CD4-positive, alpha-beta T cell treated with Interleukin-15 for 4 hours (primary cell): ENCODE measurements at regions not wholly inside any gene's neighbourhood (a gene's known extent, or its start where the extent isn't known, plus 50 kb on each side); places are given as distances from the start of the nearest gene placed in this dataset.
A peak's percentile ranks its signal among the peaks of the same experiment; 100 is the strongest.
"Not testable (repeated sequence)": the region's sequence is repeated elsewhere in the genome, so short reads cannot be mapped to it uniquely, and the experiment has no call there.

Source experiments
- DNase-seq: peaks from one replicate; pipeline ENCODE4 v3.0.0-alpha.2; 2020; ENCODE audit warnings: low spot score

DNA sequence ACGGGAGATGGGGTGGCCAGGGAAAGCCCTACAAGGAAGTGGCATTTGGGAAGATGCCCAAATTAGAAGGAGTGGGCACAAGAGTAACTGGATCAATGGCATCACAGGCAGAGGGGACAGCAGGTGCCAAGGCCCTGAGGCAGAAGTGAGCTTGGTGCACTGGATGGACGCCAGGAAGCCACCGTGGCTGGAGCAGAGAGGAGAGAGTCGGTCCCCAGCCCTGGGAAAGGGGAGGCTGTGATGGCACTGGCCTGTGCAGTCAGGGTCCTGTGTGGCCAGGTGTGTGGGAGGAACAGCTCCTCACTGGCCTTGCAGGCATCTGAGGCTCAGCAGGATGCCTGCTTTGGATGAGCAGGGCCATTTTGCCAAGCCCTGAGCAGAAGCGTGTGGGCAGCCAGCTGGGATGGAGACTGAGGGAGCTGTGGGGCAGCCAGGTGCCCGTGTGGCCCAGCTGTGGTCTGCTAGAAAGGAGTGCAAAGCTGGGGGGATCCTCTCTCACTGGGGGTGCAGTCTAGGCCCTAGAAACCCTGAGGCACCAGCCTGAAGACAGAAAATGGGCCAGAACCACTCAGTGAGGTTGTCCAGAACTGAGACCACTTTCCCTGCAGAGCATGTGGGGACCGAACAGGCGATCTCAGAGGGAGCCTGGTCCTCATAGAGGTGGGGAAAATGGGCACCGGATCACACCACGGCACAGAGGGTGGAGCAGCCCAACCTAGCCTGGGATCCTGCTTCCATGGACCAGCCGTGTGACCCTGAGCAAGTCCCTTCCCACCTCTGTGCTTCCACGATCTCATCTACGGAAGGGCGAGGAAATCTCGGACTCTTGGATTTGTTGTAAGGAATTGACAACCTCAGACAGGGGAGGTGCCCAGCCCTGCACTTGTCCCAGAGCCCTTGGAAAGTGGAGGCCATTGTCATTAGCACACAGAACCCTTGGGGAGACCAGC lies 78.6 kb upstream of the RTL6 start:
- no peak for DNase-seq

DNA sequence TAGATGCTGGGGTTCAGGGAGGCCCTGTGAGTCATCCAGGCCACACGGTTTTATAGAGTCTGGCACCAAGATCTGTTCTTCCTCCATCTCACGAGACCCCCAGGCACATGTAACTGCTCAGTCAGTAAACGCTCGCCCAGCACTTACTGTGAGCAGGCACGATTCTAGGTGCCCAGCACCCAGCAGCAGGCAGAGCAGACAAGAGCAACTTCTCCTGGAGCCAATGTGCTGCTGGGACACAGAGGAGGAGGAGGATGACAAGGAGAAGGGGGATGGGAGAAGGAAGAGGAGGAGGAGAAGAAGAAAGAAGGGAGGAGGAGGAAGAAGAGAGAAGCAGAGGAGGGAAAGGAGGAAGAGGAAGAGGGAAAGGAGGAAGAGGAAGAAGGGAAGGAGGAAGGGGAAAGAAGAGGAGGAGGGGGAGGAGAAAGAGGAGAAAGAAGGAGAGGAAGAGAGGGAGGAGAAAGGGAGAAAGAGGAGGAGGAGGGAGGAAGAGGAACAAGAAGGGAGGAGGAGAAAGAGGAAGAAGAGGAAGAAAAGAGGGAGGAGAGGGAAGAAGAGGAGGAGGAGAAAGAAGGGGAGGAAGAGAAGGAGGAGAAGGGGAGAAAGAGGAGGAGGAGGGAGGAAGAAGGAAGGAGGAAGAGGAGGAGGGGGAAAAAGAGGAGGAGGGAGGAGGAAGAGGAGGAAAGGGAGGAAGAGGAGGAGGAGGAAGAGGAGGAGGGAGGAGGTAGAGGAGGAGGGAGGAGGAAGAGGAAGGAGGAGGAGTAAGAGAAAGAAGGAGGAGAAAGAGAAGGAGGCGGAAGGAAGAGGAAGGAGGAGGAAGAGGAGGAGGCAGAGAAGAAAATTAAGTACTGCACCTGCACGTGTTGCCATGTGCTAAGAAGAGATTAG lies 77.6 kb upstream of the RTL6 start:
- DNase-seq = no peak

DNA sequence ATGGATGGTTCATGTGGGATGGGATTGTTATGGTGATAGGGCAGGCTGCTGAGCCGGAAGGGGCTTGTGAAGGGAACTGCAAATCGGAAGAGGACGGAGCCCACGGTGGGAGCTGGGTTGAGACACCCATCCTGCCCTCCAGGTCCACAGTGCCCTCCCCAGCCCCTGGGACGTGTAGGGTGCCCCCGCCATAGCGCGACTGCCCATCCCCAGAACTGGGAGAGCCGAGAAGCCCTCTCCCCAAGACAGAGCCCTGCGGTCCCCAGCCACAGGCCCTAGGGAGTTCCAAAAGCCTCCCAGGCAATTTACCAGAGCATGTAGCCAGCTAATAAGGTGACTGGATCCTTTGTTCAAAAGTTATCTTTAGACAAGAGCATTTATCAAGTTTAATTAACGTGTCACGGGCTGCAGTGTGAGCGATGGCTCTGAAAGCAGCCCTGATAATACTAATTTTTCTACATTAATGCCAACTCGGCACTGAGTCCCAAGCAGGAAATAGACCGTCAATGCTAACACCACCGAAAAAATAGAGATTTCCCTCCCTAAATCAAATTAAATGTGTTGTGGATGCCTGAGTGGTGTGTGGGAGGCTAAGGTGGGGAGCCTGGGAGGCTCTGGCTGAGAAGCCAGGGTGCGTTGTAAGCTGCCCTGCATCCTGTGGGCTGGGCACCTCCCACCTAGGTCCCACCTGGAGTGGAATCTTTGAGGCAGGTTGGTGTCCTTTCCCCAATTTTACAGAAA lies 76.8 kb upstream of the RTL6 start:
- DNase-seq = no peak

- no peak for DNase-seq
These were observed 76.1 kb upstream of the RTL6 start for GRCh38 chr22:44574057-44574639.

GRCh38 chr22:44573451-44573850 lies 75.4 kb upstream of the RTL6 start:
- no peak for DNase-seq

DNA sequence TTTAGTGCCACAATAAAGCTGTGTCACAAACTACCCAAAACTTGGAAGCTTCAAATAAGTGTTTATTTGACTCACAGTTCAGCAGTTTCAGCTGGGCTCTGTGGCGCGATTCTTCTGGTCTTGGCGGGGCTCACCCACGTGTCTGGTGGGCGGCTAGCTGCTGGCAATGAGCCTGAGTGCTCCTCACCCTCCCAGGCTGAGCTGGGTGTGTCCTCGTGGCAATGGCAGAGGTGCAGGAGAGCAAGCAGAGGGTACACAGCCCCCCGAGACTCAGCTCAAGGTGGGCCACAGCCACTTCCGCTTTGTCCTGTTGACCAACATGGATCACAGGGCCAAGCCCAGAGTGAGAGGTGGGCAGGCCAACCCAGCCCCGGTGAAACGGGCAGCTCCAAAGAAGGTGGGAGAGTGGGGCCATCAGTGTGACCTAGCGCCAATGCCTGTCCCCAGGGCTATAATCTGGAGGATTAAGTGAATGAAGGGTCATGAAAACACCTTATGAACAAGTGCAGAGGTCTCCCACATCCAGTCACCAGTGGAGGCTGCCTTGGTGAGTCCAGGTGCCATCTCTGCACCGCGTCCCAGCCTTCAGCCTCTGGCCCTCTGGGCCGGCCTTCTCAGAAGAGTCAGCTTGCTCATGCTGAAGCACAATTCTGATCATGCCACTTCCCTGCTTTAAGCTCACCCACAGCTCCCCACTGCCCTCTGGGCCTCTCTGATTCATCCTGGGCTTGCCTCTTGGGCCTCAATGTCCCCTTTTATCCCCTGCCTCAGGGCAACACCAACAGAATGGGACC lies 74.6 kb upstream of the RTL6 start:
- DNase-seq = no peak

DNA sequence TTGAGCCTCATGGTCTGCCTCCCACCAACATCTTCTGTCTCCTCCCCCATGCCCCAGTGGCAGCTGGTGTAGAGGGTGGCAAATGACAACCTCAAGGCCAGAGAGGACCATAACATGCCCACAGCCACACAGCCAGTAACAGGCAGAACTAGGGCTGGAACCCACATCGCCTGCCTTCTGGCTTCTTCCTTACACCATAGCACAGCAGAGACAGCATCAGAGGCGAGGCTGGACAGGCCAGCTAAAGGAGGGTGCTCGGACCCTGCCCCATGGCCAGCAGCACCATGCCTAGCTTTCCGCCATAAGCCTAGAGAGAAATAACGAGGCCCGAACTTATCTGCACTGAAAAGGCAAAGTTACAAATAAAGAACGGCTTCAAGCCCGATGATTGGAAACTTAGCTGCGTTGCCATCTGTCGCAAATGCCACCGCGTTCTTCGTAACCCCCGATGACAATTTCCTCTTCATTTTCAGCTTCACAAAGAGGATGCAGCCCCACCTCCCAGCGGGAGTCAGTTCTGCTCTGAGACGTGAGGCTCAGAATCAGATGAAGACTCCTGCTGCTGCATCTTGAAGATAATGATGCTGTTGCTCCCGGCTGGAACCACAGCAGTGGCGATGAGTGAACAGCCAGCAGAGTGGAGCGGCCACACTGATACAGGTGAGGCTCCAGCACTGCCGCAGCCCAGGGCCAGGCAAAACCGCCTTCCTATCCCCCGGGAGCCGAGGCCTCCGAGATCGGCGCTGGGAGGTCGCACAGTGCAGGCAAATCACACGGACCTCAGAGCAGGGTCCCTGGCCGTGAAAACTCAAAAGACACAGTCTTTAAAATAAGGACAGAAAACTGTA lies 73.8 kb upstream of the RTL6 start:
- DNase-seq = no peak

DNA sequence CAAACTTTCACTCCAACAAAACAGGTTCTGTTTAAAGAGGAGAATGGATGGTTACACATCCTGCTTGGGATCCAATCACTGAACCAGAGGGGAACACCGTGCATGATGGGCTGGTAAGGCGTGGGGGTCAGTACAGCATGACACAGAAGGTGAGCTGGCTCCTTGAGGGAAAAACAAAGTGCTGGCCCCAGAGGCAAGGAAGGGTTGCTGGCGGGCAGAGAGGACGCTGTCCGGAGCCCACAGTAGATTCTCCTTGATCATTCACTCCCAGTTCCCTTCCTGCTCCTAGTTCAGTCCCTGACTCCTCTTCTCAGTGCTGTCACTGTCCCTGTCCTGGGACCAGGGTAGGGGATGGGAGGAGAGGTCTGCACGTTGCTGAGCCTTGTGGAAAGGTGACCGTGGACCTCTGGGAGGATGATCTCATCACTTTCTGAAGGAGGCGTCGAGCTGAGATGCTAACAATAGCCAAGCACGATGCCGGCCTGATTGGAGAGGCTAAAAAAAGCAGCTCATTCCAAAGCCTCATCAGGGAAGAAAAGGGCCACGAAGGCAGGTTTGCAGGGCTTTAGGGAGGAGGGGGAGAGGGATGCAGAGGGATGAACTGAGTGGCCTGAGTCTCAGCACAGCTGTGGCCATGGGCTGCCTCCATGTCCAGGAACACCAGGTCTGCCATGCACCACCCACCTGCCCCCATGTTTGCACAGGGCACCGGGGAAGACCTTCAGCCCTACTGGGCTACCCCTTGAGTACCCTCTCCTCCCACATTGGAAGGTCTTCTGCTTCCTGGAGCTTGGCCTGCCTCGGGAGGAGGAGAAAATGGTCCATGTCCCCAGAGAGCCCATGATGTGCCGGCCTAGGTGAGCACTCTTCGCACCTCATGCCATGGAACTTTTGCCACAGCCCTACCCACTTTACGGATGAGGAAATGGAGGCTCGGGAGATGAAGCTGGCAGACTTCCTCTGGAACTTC lies 72.7 kb upstream of the RTL6 start:
- no peak for DNase-seq

DNA sequence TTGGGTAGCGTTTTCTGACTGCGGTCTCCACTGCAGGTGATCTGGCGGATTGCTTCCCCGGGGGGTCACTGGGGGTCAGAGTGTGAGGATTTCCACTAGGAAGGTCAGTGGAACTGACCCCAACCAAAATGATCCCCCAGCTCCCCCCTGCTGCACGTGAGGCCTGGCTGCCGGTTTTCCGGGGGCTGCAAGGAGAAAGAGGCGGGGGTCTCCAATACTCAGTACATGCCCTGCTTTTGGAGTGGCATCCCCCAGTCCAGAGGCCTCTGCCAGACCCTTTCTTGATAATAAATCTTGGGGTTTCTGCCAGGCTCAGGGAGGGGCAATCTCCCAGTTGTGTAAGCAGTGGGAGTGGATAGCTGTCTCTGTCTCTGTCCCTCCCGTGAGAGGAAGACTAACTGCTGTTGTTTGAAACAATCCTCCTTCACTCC lies 71.5 kb upstream of the RTL6 start:
- no peak for DNase-seq

DNA sequence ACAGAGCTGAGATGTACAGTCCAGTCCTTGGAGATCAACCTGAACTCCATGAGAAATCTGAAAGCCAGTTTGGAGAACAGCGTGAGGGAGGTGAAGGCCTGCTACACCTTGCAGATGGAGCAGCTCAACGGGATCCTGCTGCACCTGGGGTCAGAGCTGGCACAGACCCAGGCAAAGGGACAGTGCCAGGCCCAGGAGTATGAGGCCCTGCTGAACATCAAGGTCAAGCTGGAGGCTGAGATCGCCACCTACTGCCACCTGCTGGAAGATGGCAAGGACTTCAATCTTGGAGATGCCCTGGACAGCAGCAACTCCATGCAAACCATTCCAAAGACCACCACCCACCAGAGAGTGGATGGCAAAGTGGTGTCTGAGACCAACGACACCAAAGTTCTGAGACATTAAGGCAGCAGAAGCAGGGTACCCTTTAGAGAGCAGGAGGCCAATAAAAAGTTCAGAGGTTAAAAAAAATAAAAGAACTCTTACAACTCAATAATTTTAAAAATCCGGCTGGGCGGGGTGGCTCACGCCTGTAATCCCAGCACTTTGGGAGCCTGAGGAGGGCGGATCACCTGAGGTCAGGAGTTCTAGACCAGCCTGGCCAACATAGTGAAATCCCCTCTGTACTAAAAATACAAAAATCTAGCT lies 69.9 kb upstream of the RTL6 start:
- peak; percentile 49 for DNase-seq

GRCh38 chr22:44567378-44567841 lies 69.4 kb upstream of the RTL6 start:
- DNase-seq = not testable (repeated sequence)

GRCh38 chr22:44566911-44567310 lies 68.9 kb upstream of the RTL6 start:
- DNase-seq = no peak

DNA sequence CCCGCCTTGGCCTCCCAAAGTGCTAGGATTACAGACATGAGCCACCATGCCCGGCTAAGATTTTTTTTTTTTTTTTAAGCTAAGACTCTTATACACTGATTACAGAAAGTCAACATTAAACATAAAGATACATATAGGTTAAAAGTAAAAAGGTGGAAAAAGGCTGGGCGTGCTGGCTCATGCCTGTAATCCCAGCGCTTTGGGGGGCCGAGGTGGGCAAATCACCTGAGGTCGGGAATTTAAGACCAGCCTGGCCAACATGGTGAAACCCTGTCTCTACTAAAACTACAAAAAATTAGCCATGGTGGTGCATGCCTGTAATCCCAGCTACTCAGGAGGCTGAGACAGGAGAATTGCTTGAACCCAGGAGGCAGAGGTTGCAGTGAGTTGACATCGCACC lies 64.6 kb upstream of the RTL6 start:
- not testable (repeated sequence) for DNase-seq

DNA sequence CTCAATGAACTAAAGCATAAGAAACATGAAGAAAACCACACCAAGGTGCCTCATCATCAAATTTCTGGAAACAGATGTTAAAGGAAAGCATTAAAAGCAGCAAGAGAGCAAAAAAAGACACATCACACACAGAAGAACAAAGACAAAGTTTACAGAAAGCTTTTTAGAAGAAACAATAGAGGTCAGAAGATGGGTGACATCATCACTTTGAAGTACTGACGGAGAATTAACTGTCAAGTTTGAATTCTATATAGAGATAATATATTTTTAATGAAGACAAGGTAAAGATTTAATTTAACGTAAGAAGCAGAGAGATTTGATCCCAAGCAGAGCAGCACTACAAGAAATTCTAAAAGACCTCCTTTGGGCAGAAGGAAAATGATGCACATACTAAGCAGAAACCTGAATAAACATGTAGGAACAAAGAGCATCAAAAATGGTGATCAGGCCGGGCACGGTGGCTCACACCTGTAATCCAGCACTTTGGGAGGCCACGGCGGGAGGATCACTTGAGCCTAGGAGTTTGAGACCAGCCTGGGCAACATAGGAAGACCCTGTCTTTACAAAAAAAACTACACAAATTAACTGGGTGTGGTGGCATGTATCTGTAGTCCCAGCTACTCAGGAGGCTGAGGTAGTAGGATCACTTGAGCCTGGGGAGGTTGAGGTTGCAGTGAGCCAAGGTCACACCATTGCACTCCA lies 63.3 kb upstream of the RTL6 start:
- no peak for DNase-seq

GRCh38 chr22:44558671-44559070 lies 60.6 kb upstream of the RTL6 start:
- DNase-seq = not testable (repeated sequence)

GRCh38 chr22:44557872-44558271 lies 59.8 kb upstream of the RTL6 start:
- DNase-seq = not testable (repeated sequence)

- no peak for DNase-seq
These were observed 59.2 kb upstream of the RTL6 start for GRCh38 chr22:44557064-44557748.
